Sigmoid colon (tissue), 4 donors: ENCODE measurements at regions not wholly inside any gene's neighbourhood (a gene's known extent, or its start where the extent isn't known, plus 50 kb on each side); places are given as distances from the start of the nearest gene placed in this dataset.

Experiments used
- CTCF ChIP-seq, 4 experiments: fragments of 450-650 bp in 3 of 4; fragments of 200-600 bp in 1 of 4; IDR thresholded peaks; one replicate each; pipeline ENCODE4 v1.5.1; 2016 to 2019; ENCODE audit warnings: antibody characterized with exemption in 4 of 4, mild to moderate bottlenecking in 3 of 4, moderate library complexity in 2 of 4
- EP300 ChIP-seq, 4 donors: sonication (generic); formaldehyde crosslinking; IDR thresholded peaks; one replicate each; pipeline ENCODE4 v1.6.1; 2017; ENCODE audit warnings: antibody characterized with exemption in 4 of 4
- POLR2AphosphoS5 ChIP-seq, 4 donors: sonication (generic); formaldehyde crosslinking; IDR thresholded peaks; one replicate each; pipeline ENCODE4 v1.6.1; 2017; ENCODE audit warnings: antibody characterized with exemption in 4 of 4

GRCh38 chr2:121838551-121838950 lies 83.1 kb downstream of the TSN start:
- TF ChIP-seq CTCF (IDR thresholded peaks at IDR 0.05) (no peak), POLR2AphosphoS5 (IDR thresholded peaks at IDR 0.05) (no peak), EP300 (IDR thresholded peaks at IDR 0.05) (no peak)
